ENCODE measurements at regions not wholly inside any gene's neighbourhood (a gene's known extent, or its start where the extent isn't known, plus 50 kb on each side); places are given as distances from the start of the nearest gene placed in this dataset.
"Not testable (repeated sequence)": the region's sequence is repeated elsewhere in the genome, so short reads cannot be mapped to it uniquely, and the experiment has no call there.

- H3K4me3 ChIP-seq (ENCODE audit: control insufficient read depth in 2 of 3, extremely low read depth in 1 of 3, insufficient read depth in 2 of 3, low read depth in 1 of 3, low read length in 3 of 3): no peak overlapping the region
- H3K9ac ChIP-seq (ENCODE audit: control insufficient read depth, extremely low read depth, insufficient read depth, low read length): no peak overlapping the region
- H3K9me1 ChIP-seq (ENCODE audit: control insufficient read depth, extremely low read depth, insufficient read depth, low read length): no peaks in the 10 kb centered on the region
- H3K9me3 ChIP-seq (ENCODE audit: control insufficient read depth, low read depth, low read length): no peaks in the 10 kb centered on the region
- no peaks in the 10 kb centered on the region for H3K27me3 ChIP-seq (ENCODE audit: control insufficient read depth, extremely low read depth, insufficient read depth, low read length)
- TF ChIP-seq EZH2 (IDR thresholded peaks at IDR 0.05; ENCODE audit: low read length) (no peak), CTCF (optimal IDR thresholded peaks at IDR 0.05 in 1 of 3, IDR thresholded peaks at IDR 0.05 in 1 of 3, conservative IDR thresholded peaks at IDR 0.05 in 1 of 3; ENCODE audit: extremely low read depth in 1 of 3, insufficient read depth in 2 of 3, low read length in 3 of 3) (peak in 1 of 3 experiments; percentile 41)
- dilution Hi-C loops (cut with MboI; ENCODE audit: extremely low pct_ligation_motif_present, low sequenced_read_pairs): no loop called here
- no peak overlapping the region for H3K27ac ChIP-seq (ENCODE audit: control insufficient read depth, insufficient read depth, low read length)
- H3K36me3 ChIP-seq (ENCODE audit: control insufficient read depth in 2 of 2, extremely low read depth in 1 of 2, insufficient read depth in 2 of 2, low read length in 2 of 2): no peaks in the 10 kb centered on the region
- no peaks in the 10 kb centered on the region for H4K20me1 ChIP-seq (ENCODE audit: control insufficient read depth, extremely low read depth, insufficient read depth, low read length)
- DNase-seq (ENCODE audit: low read depth, low spot score) (no peak), FAIRE-seq (no peak)
- no peak overlapping the region for H3K4me2 ChIP-seq (ENCODE audit: control insufficient read depth, extremely low read depth, insufficient read depth, low read depth, low read length)
- no peaks in the 10 kb centered on the region for H3K79me2 ChIP-seq (ENCODE audit: control insufficient read depth, insufficient read depth, low read length)
- no peaks in the 10 kb centered on the region for H3K4me1 ChIP-seq (ENCODE audit: control insufficient read depth, extremely low read depth, insufficient read depth, low read length)
- no peak overlapping the region for H2AFZ ChIP-seq (ENCODE audit: control insufficient read depth, low read length)
Measured at GRCh38 chr14:47917344-47917954, 242.0 kb upstream of the MDGA2 start.

GRCh38 chr14:47901141-47901540 is 225.7 kb upstream of the MDGA2 start:
- H3K79me2 ChIP-seq (ENCODE audit: control insufficient read depth, insufficient read depth, low read length); dilution Hi-C loops (cut with MboI; ENCODE audit: extremely low pct_ligation_motif_present, low sequenced_read_pairs); H3K4me3 ChIP-seq (ENCODE audit: control insufficient read depth in 2 of 3, extremely low read depth in 1 of 3, insufficient read depth in 2 of 3, low read depth in 1 of 3, low read length in 3 of 3); H3K4me1 ChIP-seq (ENCODE audit: control insufficient read depth, extremely low read depth, insufficient read depth, low read length); H3K4me2 ChIP-seq (ENCODE audit: control insufficient read depth, extremely low read depth, insufficient read depth, low read depth, low read length); H4K20me1 ChIP-seq (ENCODE audit: control insufficient read depth, extremely low read depth, insufficient read depth, low read length); FAIRE-seq; H2AFZ ChIP-seq (ENCODE audit: control insufficient read depth, low read length); H3K27me3 ChIP-seq (ENCODE audit: control insufficient read depth, extremely low read depth, insufficient read depth, low read length); DNase-seq (ENCODE audit: low read depth, low spot score); H3K27ac ChIP-seq (ENCODE audit: control insufficient read depth, insufficient read depth, low read length); H3K9me3 ChIP-seq (ENCODE audit: control insufficient read depth, low read depth, low read length); H3K9ac ChIP-seq (ENCODE audit: control insufficient read depth, extremely low read depth, insufficient read depth, low read length); H3K36me3 ChIP-seq (ENCODE audit: control insufficient read depth in 2 of 2, extremely low read depth in 1 of 2, insufficient read depth in 2 of 2, low read length in 2 of 2); H3K9me1 ChIP-seq (ENCODE audit: control insufficient read depth, extremely low read depth, insufficient read depth, low read length): not testable (repeated sequence)

GRCh38 chr14:47899685-47900084 is 224.3 kb upstream of the MDGA2 start:
- dilution Hi-C loops (cut with MboI; ENCODE audit: extremely low pct_ligation_motif_present, low sequenced_read_pairs): no loop called here
- no peaks in the 10 kb centered on the region for H3K27me3 ChIP-seq (ENCODE audit: control insufficient read depth, extremely low read depth, insufficient read depth, low read length)
- H2AFZ ChIP-seq (ENCODE audit: control insufficient read depth, low read length): no peak overlapping the region
- no peak overlapping the region for H3K9ac ChIP-seq (ENCODE audit: control insufficient read depth, extremely low read depth, insufficient read depth, low read length)
- no peaks in the 10 kb centered on the region for H3K4me1 ChIP-seq (ENCODE audit: control insufficient read depth, extremely low read depth, insufficient read depth, low read length)
- H3K9me1 ChIP-seq (ENCODE audit: control insufficient read depth, extremely low read depth, insufficient read depth, low read length): no peaks in the 10 kb centered on the region
- DNase-seq (ENCODE audit: low read depth, low spot score) (no peak), FAIRE-seq (no peak)
- no peaks in the 10 kb centered on the region for H3K9me3 ChIP-seq (ENCODE audit: control insufficient read depth, low read depth, low read length)
- no peak overlapping the region for H3K4me3 ChIP-seq (ENCODE audit: control insufficient read depth in 2 of 3, extremely low read depth in 1 of 3, insufficient read depth in 2 of 3, low read depth in 1 of 3, low read length in 3 of 3)
- H4K20me1 ChIP-seq (ENCODE audit: control insufficient read depth, extremely low read depth, insufficient read depth, low read length): no peaks in the 10 kb centered on the region
- no peak overlapping the region for H3K4me2 ChIP-seq (ENCODE audit: control insufficient read depth, extremely low read depth, insufficient read depth, low read depth, low read length)
- no peak overlapping the region for H3K27ac ChIP-seq (ENCODE audit: control insufficient read depth, insufficient read depth, low read length)
- no peaks in the 10 kb centered on the region for H3K36me3 ChIP-seq (ENCODE audit: control insufficient read depth in 2 of 2, extremely low read depth in 1 of 2, insufficient read depth in 2 of 2, low read length in 2 of 2)
- TF ChIP-seq CTCF (optimal IDR thresholded peaks at IDR 0.05 in 1 of 3, IDR thresholded peaks at IDR 0.05 in 1 of 3, conservative IDR thresholded peaks at IDR 0.05 in 1 of 3; ENCODE audit: extremely low read depth in 1 of 3, insufficient read depth in 2 of 3, low read length in 3 of 3) (no peak), EZH2 (IDR thresholded peaks at IDR 0.05; ENCODE audit: low read length) (no peak)
- H3K79me2 ChIP-seq (ENCODE audit: control insufficient read depth, insufficient read depth, low read length): no peaks in the 10 kb centered on the region
